Transverse colon (tissue), 4 donors: ENCODE measurements at regions not wholly inside any gene's neighbourhood (a gene's known extent, or its start where the extent isn't known, plus 50 kb on each side); places are given as distances from the start of the nearest gene placed in this dataset.
A peak's percentile ranks its signal among the peaks of the same experiment; 100 is the strongest.

Source experiments
- DNase-seq: peaks from one replicate; pipeline ENCODE4 v3.0.0-alpha.2; 2019
- H3K27ac ChIP-seq, 4 donors: fragments of 200-600 bp; sonication (generic); 2 replicates each; pipeline ENCODE4 v1.5.1; 2016 to 2018; ENCODE audit warnings: inconsistent platforms in 4 of 4
- H3K27me3 ChIP-seq: fragments of 200-600 bp; sonication (generic); 2 replicates; pipeline ENCODE4 v1.5.1; 2017; ENCODE audit warnings: inconsistent platforms
- H3K36me3 ChIP-seq, 4 donors: fragments of 200-600 bp; sonication (generic); 2 replicates each; pipeline ENCODE4 v1.5.1; 2017 to 2019; ENCODE audit warnings: inconsistent platforms in 4 of 4
- H3K4me1 ChIP-seq, 4 donors: fragments of 200-600 bp; sonication (generic); 2 replicates each; pipeline ENCODE4 v1.5.1; 2017 to 2020; ENCODE audit warnings: inconsistent platforms in 4 of 4
- H3K4me3 ChIP-seq, 4 donors: fragments of 200-600 bp; sonication (generic); 1 replicate in 1 of 4; 2 replicates in 3 of 4; pipeline versions ENCODE4 v1.5.1 to v1.6.1; 2017 to 2019; ENCODE audit warnings: inconsistent platforms in 4 of 4
- H3K9me3 ChIP-seq, 2 donors: fragments of 200-600 bp; sonication (generic); 2 replicates each; pipeline ENCODE4 v1.5.1; 2017 to 2019; ENCODE audit warnings: inconsistent platforms in 2 of 2
- EP300 ChIP-seq: sonication (generic); formaldehyde crosslinking; IDR thresholded peaks from one replicate; pipeline ENCODE4 v1.6.1; 2017; ENCODE audit warnings: antibody characterized with exemption, low read depth
- POLR2A ChIP-seq: fragments of 450-650 bp; IDR thresholded peaks from one replicate; pipeline ENCODE4 v1.6.1; 2016; ENCODE audit warnings: antibody characterized with exemption, mild to moderate bottlenecking, moderate library complexity
- POLR2AphosphoS5 ChIP-seq, 3 donors: sonication (generic); formaldehyde crosslinking; IDR thresholded peaks; one replicate each; pipeline ENCODE4 v1.6.1; 2016; ENCODE audit warnings: antibody characterized with exemption in 3 of 3
- WGBS, 2 donors: methylation state at CpG; one replicate each; pipeline ENCODE4 v1.1.5; 2018; ENCODE audit warnings: low coverage in 1 of 2; 5-methylcytosine and 5-hydroxymethylcytosine counted together
- in situ Hi-C, 4 donors: fragments of 200-750 bp; cut with MboI; loops; one replicate each; pipeline versions ENCODE4 v1.15.0 to v1.15.1; 2017; ENCODE audit warnings: low sequenced_read_pairs in 3 of 4, low pct_ligation_motif_present in 1 of 4, low pct_unique_long_range_greater_than_20kb in 1 of 4
- intact Hi-C: fragments of 100-400 bp; cut with DNase I; formaldehyde crosslinking; loops from one replicate; pipeline ENCODE4 v1.15.1; 2023; ENCODE audit warnings: low total_unique reads
- TF ChIP-seq, protein P1 (sequence below), 5 experiments: fragments of 200-600 bp in 3 of 5; fragments of 450-650 bp in 2 of 5; sonication (generic) in 3 of 5; IDR thresholded peaks; 1 replicate in 2 of 5; 2 replicates in 3 of 5; pipeline ENCODE4 v1.5.1; 2016 to 2017; ENCODE audit warnings: antibody characterized with exemption in 5 of 5, inconsistent platforms in 3 of 5, mild to moderate bottlenecking in 2 of 5, moderate library complexity in 1 of 5

DNA sequence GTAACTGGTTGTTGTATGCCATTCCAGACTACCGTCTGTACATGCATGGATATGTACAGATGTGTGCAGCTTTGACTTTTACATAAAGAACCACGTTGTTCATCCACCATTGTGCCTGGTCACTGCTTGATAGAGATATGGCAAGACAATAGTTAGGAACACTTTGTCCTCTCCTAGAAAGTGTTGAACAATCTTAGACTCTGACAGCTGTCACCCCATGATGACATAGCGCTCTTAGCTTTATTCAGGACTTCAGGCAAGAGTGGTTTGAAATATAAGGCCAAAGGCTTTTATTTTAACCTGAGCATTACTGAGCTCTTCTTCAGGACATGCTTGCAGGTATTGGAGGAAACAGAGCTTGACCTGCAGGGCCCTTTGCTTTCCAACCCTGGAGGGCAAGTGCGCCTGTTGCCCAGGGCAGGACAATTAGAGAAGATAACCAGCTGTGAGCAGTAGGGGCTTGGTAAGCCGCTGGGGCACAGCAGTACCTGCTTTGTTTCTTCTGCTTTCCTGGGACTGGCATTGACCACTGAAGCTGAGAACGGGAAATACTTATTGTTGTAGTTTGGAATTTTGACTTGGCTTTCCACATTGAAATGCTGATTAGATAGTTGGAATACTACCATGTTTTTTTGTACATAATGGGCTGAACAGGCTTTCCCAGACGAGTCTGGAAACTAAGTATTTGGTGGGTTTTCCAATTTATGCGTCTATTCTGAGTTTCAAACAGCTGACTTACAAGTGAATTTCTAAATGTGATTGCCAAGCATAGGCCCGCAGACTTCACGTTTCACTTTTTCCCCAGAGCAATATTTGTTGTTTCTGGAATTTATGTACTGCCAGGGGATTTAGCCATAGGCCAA is 51.1 kb downstream of the GARRE1 start:
- peak overlapping the region; percentile 0 to 74 (median 29) for H3K27ac ChIP-seq
- H3K4me1 ChIP-seq: peaks cover 5 to 67% (median 26%) of the 10 kb centered on the region in 4 donors
- intact Hi-C loops: no loop called here
- H3K36me3 ChIP-seq: no peaks in the 10 kb centered on the region
- no peaks in the 10 kb centered on the region for H3K9me3 ChIP-seq
- in situ Hi-C loops: no loop called here
- no peak for DNase-seq
- WGBS, 2 donors: 72 to 82% methylated on average over 6 to 10 of the region's 10 CpGs
- no peaks in the 10 kb centered on the region for H3K27me3 ChIP-seq
- H3K4me3 ChIP-seq: no peak overlapping the region
- TF ChIP-seq POLR2AphosphoS5 (IDR thresholded peaks at IDR 0.05): no peak
- TF ChIP-seq, protein P1, sequence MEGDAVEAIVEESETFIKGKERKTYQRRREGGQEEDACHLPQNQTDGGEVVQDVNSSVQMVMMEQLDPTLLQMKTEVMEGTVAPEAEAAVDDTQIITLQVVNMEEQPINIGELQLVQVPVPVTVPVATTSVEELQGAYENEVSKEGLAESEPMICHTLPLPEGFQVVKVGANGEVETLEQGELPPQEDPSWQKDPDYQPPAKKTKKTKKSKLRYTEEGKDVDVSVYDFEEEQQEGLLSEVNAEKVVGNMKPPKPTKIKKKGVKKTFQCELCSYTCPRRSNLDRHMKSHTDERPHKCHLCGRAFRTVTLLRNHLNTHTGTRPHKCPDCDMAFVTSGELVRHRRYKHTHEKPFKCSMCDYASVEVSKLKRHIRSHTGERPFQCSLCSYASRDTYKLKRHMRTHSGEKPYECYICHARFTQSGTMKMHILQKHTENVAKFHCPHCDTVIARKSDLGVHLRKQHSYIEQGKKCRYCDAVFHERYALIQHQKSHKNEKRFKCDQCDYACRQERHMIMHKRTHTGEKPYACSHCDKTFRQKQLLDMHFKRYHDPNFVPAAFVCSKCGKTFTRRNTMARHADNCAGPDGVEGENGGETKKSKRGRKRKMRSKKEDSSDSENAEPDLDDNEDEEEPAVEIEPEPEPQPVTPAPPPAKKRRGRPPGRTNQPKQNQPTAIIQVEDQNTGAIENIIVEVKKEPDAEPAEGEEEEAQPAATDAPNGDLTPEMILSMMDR (IDR thresholded peaks at IDR 0.05): no peak
- TF ChIP-seq EP300: no peak
- no peak for TF ChIP-seq POLR2A

DNA sequence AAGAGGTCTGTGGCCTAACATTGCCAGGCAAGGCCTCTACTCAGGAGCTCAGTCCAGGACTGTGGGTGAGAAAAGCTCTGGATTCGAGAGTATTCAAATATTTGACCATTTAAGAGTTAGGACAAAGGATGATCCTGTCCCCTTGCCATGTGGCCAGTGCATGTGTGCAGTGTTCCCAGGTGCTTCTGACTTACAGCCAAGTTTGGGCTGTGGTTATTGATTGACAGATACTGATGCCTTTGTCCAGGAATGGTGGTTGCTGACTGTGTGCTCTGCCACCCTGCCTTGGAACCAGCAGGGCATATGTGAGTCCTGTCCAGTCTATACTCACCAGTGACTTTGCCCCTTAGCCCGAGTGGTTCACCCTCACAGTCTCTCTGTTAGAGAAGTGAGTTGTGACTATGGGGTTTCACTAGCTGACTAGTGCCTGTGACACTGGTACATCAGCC is 51.9 kb downstream of the GARRE1 start:
- Histone ChIP-seq H3K4me3 (no peak overlapping the region), H3K9me3 (no peaks in the 10 kb centered on the region), H3K27me3 (no peaks in the 10 kb centered on the region), H3K27ac (peak overlapping the region; percentile 0 to 74 (median 29)), H3K4me1 (peaks cover 5 to 67% (median 29%) of the 10 kb centered on the region in 4 donors), H3K36me3 (no peaks in the 10 kb centered on the region)
- 45 to 71% methylated on average over 1 to 2 of the region's 2 CpGs for WGBS, 2 donors
- in situ Hi-C loops (no loop called here), intact Hi-C loops (no loop called here)
- TF ChIP-seq POLR2A (no peak), EP300 (no peak), POLR2AphosphoS5 (IDR thresholded peaks at IDR 0.05) (no peak)
- TF ChIP-seq, protein P1 (IDR thresholded peaks at IDR 0.05): no peak
- peak; percentile 43 for DNase-seq

DNA sequence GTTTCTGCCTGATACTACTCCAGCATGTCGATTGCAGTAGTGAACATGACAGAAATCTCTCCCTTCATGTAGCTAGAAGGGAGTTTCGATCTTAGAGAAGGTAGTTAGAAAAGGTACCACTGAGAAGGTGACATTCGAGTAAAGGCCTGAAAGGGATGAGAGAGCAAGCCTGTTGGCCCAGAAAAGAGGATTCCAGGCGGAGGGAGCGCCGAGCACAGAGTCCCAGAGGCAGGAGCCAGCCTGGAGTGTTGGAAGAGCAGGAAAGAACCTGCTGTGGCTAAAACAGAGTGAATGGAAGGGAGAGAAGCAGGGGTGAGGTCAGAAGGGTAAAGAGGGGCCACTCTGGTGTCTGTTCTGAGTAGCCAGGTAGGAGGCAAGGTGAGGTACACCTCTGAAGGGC is 52.5 kb downstream of the GARRE1 start:
- WGBS, 2 donors: 73 to 84% methylated on average over 5 to 6 of the region's 6 CpGs

More for the DNA sequence above, 52.5 kb downstream of the GARRE1 start:
- H3K27me3 ChIP-seq: no peaks in the 10 kb centered on the region
- H3K4me3 ChIP-seq: no peak overlapping the region
- intact Hi-C loops: no loop called here
- TF ChIP-seq POLR2AphosphoS5 (IDR thresholded peaks at IDR 0.05): no peak
- TF ChIP-seq EP300: no peak
- TF ChIP-seq, protein P1 (IDR thresholded peaks at IDR 0.05): no peak
- no peak for TF ChIP-seq POLR2A
- no peaks in the 10 kb centered on the region for H3K9me3 ChIP-seq
- DNase-seq: no peak
- peak overlapping the region; percentile 6 to 74 (median 42) for H3K27ac ChIP-seq
- peaks cover 5 to 69% (median 32%) of the 10 kb centered on the region in 4 donors for H3K4me1 ChIP-seq
- no peaks in the 10 kb centered on the region for H3K36me3 ChIP-seq
- in situ Hi-C loops: no loop called here
